Fibroblast of skin of back (primary cell): ENCODE measurements at regions not wholly inside any gene's neighbourhood (a gene's known extent, or its start where the extent isn't known, plus 50 kb on each side); places are given as distances from the start of the nearest gene placed in this dataset.
"Not testable (repeated sequence)": the region's sequence is repeated elsewhere in the genome, so short reads cannot be mapped to it uniquely, and the experiment has no call there.

Experiments used
- DNase-seq: peaks from one replicate; pipeline ENCODE4 v3.0.0-alpha.2; 2013

- DNase-seq, result peak; percentile 37
Measured at GRCh38 chr12:68479896-68480291, 130.8 kb upstream of the RAP1B start.

DNA sequence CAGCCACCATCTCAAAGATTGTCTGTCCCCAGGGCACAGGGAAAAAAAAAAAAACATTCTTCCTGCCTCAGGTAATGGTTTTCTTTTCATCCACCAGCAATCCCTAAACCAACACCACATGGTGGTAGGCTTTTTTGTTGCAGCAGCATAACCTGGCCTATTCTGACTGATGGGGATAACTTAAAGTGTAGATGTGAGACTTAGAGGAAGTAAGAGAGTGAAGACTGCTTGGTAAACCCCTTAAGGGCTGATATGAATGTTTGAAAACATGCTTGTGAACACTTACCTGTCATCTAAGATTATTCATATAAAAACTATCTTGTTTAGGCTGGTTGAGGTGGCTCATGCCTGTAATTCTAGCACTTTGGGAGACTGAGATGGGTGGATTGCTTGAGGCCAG is 130.2 kb upstream of the RAP1B start:
- DNase-seq, result no peak

- DNase-seq, result no peak
Measured at GRCh38 chr12:68481181-68481941, 129.3 kb upstream of the RAP1B start.

- DNase-seq, result peak; percentile 64
Measured at GRCh38 chr12:68482014-68482413, 128.7 kb upstream of the RAP1B start.

DNA sequence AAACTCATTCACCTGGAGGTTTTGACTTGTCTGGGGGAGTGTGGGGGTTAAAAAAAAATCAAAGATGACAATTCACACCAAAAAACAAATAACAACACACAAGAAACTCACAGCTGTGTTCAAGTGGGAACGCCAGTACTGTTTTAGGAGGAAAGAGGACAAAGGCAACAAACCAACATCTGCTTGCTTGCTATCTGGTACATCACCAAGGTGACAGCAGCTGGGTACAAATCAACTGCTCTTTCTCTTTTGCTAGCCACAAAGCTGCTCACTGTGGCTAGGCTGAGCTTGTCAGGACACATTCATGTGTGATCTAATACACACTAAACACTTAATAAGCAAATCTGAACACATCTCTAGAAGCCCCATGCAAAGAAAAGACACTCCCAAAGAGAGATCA is 128.0 kb upstream of the RAP1B start:
- no peak for DNase-seq

DNA sequence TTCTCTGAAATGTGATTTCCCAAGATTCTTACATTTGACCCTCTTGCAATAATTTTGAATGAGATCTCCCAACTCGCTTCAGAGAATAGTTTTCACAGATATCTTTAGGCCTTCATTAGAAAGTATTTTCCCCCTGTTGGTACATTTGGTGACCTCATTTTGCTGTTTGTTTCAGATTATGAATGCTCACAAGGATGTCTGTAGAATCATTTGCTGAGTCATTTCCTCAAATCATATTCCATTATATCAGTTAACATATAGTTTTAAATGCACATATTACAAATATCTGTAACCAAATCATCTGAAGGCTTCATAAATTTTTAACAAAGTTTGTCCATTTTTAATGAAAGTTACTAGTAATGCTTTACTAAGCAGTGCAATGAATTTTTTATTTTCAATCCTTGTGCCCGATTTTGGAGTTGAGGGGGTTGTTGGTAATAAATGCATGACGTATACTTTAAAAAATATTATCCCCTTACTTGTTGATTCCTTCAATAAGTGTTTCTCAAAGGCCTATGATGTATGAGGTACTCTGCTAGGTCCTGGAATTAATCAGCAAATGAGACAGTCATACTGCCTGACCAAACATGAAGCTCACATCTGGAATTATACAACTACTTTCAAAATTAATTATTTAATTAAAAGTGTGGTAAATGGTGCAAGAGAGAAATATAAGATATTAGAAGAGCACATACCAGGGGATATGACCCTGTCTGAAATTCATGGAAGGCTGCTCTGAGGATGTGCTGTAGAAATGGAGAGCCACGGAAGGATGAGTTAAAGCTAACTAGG is 126.9 kb upstream of the RAP1B start:
- DNase-seq, result peak; percentile 80

DNA sequence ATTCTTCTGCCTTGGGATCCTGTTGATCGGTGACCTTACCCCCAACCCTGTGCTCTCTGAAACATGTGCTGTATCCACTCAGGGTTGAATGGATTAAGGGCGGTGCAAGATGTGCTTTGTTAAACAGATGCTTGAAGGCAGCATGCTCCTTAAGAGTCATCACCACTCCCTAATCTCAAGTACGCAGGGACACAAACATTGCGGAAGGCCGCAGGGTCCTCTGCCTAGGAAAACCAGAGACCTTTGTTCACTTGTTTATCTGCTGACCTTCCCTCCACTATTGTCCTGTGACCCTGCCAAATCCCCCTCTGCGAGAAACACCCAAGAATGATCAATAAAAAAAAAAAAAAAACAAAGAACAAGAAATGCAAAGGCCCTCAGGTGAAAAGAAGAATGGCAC is 126.1 kb upstream of the RAP1B start:
- not testable (repeated sequence) for DNase-seq

DNA sequence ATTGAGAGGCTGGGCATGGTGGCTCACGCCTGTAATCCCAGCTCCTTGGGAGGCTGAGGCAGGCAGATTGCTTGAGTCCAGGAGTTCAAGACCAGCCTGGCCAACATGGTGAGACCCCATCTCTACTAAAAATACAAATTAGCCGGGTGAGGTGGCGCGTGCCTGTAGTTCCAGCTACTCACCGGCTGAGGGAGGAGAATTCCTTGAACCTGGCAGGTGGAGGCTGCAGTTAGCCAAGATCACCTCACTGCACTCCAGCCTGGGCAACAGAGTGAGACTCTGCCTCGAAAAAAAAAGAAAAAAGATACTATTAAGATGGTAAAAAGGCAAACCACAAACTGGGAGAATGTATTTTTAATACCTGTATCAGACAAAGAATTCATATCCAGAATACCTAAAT is 124.2 kb upstream of the RAP1B start:
- DNase-seq, result not testable (repeated sequence)

DNA sequence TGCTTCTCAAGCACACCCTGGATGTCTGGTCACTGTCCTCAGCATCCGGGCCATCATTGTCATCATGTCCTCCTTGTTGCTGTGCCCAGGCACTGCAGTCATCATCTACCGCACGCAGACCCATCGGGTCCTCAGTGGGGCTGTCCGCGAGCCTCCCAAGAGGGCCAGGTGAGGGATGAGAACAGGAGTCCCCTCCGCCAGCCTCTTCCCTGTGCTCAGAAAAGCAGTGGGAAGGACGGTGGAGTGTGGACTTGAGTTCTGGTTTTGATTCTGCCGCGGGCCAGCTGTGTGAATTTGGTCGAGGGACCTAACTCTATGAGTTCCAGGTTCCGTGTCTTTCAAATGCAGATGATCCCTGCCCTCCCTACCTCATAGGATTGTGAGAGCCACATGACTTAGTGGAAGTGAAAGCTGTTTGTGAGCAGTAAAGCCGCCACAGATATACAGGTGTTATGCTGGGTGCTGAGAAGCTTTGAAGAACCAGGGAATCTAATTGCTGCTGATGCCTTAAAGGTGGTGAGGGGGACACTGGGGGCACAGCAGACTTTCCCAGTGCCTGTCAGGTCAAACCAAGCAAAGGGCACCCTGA is 122.9 kb upstream of the RAP1B start:
- no peak for DNase-seq

- no peak for DNase-seq
Measured at GRCh38 chr12:68489273-68489672, 121.4 kb upstream of the RAP1B start.

DNA sequence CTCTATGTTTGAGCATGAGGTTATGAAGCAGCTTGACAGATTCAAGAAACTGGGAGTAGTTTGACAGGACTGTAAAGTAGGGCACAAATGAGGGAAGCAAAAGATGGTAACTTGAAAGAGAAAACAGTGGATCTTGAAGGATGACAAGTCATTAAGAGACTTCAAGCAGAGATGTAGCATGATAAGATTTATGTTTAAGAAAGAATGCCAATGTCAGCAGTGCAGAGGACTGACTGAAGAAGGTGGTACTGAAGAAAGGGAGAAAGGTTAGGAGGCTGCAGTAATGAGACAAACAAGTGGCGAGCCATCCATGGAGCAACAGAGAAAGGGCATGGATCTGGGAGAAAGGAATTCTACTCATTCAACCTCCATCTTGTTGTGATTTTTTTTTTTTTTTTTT is 120.2 kb upstream of the RAP1B start:
- no peak for DNase-seq

DNA sequence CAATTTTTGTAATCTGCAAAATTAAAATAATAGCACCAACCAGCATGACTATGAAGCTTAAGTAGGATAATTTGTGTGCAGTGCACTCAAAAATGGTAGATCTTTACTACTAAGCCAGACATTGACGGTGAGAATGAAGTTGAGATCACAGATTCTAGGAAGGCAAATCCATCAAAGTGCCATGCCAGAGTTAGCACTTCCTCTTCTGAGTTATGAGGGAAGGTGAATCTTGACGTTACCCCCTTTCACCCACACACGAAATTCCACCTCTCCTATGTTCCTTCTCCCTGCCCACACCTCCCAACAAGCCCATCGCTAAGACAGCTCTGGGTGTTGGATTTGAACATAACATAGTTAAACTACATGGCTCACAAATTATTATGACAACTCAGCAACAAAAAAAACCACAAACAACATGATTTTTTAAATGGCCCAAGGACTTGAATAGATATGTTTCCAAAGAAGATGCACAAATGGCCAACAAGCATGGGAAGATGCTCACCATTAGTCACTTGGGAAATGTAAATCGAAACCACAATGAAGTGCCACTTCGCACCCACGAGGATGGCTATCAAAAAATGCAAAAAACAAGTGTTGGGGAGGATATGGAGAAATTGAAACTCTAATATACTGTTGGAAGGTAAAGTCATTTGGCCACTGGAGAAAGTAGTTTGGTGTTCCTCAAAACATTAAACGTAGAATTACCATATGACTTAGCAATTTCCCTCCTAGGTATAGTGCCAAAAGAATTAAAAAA is 119.3 kb upstream of the RAP1B start:
- no peak for DNase-seq

DNA sequence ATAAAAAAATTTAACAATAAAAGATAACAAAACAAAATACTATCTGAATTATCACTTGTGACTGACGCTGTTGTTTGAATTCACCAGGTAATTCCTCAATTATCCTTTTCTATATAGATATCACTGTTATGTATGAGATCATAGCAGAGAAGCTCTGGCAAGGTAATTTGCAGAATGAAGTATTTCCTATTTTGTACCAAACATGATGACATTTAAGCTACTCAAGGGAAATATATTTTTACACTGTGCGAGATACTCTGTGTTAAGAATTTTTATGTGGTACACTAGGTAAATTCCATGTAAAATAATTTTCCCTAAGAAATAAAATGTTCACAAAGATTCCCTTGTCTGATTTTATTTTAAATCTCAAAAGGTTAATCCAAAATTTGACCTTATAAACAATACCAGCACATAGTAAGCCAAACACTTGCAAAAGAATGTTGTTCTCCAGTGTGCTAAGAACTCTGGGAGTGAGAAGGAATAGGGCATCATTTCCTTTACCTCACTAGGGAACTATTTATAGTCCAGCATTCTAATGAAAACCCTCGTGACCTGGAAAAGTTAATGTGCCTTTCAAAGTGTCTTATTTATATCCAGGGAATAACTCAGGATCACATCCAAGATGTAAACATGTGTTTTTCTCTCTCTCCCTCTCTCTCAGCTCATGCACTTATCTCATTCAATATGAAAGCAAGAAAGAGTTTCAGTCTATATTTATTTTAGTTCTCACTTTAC is 115.2 kb upstream of the RAP1B start:
- DNase-seq, result peak; percentile 68

DNA sequence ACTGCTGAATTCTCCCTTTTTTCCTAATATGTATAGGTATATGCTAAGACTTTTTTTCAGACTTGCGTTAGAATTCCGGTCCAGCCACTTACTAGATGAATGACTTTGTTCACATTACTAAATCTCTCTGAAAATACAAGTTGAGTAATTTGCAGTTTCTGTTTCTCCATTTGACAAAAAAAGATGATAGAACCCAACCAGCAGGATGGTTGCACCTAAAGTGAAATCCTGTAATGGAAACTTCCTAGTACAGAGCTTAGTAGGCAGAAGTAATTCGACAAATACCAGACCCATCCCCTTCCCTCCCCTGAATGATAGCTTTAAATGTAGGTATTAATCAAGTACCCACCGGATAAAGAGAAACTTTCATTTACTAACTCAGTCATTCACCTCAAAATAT is 113.6 kb upstream of the RAP1B start:
- no peak for DNase-seq

DNA sequence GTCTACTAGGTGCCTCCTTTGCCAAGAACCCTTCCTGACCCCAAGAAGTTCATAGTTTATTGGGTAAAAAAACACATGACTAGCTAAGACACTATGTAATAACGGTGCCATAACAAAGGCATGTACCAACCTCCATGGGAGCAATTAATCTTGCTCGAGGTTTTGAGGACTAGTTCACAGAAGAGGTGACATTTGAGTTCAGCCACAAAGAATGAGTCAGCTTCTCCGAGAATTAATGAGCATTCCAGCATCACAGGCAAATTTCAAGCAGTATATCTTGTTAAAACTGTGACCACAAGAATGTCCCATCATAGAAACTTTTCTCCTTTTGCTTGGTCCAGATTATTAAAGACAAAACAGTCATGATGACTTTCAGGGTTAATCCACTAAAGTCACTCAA is 113.0 kb upstream of the RAP1B start:
- DNase-seq, result peak; percentile 96

DNA sequence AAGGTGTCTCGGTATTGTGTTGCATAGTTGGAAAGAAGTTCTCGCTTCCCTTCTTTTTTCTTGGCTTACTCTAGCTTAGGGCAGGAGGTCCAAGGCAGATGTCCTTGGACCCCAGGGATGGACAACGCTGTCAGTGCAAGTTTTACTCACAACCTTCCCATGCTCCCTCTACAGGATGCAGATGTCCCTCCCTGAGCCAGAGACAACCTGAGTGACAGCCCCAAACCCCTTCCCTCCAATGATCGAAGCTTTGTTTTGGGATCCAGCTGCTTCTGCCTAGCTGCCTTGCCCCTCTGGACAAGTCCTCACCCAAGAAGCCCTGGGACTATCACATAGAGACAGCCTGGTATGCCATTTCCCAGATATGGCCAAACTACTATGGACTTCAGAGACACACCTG is 112.0 kb upstream of the RAP1B start:
- DNase-seq, result no peak

GRCh38 chr12:68499616-68500015 is 111.1 kb upstream of the RAP1B start:
- no peak for DNase-seq

DNA sequence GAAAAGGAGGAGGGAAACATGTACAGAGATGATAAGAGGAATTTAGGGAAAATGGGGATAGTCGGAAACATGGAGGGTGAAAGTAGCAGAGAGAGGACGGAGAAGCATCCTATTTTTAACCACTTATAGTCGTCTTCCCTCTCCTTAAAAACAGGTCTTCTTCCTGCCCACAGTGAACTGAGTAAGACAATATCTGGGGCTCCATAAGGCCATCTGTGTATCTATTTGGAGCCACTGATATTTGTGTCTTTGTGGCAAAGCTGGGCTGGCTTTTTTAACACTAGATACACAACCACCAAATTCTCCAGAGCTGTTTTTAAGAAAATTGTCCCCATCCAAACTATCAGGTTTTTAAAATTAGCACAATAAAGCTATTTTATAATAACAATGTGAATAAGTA is 109.5 kb upstream of the RAP1B start:
- no peak for DNase-seq

- DNase-seq, result no peak
Measured at GRCh38 chr12:68505970-68506369, 104.7 kb upstream of the RAP1B start.

- DNase-seq, result no peak
Measured at GRCh38 chr12:68506619-68507018, 104.1 kb upstream of the RAP1B start.

- DNase-seq, result no peak
Measured at GRCh38 chr12:68507657-68508056, 103.0 kb upstream of the RAP1B start.

- no peak for DNase-seq
Measured at GRCh38 chr12:68508576-68508975, 102.1 kb upstream of the RAP1B start.
